Glomerular visceral epithelial cell (primary cell): ENCODE measurements at regions not wholly inside any gene's neighbourhood (a gene's known extent, or its start where the extent isn't known, plus 50 kb on each side); places are given as distances from the start of the nearest gene placed in this dataset.
A peak's percentile ranks its signal among the peaks of the same experiment; 100 is the strongest.

ENCODE experiments used
- DNase-seq: peaks from one replicate; pipeline ENCODE4 v3.0.0-alpha.2; 2016; ENCODE audit errors: extremely low spot score

- no peak for DNase-seq
These were observed 256.9 kb downstream of the GPATCH2 start for GRCh38 chr1:217373761-217374701.

GRCh38 chr1:217372049-217372970 lies 258.6 kb downstream of the GPATCH2 start:
- DNase-seq, result no peak

DNA sequence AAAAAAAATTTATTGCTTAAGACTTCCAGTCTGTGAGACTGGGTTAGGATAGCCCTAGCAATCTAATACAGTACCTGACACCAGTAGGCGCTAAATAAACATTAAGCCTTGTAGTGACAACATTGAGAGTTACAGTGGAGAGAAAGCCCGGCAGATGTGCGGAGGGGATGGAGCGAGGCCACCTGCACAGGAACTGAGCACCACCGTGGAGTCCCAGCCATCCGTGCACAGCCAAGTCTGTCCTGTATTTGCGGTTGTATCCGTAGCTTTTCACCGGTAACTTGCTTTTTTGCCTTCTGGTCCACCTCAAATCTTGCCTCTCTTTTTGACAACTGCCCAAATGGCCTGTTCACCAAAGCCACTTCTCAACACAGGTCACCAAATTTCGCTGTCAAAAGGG lies 260.1 kb downstream of the GPATCH2 start:
- DNase-seq, result no peak

- DNase-seq, result no peak
These were observed 260.8 kb downstream of the GPATCH2 start for GRCh38 chr1:217369996-217370551.

DNA sequence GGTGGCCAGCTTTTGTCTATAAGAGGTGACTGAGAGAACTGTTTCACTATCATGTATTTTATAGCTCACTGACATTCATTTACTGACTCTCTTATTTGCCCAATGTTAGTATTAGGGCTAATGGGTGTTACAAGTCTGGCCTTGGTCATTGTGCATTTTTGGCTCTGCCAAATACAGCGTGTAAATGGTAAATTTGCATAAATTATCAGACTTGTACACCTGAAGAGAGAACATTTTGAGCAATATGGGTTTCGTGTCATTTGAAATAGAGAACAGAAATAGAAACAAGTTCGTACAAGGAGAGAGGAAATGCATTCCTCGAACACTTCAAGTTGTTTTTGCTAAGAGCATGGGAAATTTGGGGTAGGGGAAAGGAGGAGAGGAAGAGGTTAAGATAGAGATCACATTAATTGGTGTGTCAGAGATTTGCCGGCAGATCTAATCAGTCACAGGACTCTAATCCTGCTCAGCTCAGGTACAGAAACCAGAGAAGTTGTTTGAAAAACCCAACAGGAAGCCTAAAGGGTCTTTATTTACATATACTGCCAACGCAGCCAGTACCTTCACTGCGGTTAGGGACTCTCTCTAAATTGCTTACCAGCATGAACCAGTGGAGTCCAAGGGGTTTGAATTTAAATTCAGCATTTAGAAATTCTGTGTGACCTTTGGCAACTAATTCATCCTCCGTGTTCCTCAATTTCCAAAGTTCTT lies 261.5 kb downstream of the GPATCH2 start:
- no peak for DNase-seq

DNA sequence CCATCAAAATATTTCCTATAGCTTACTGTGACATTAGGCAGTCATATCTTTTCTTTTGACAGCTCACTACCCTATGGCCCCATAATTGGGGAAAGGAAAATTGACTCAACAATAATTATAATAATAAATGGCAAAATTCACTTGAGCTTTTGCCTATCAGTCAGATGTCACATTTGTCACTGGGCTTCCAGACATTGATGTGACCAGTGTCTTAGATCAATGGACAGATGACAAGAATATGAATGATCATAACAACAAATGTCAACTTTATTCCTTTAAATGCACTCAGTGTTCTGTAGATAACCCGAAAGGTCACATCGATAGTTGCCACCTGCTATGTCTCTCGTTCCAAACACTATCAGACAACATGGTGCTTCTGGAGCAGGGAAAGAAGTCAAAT lies 266.7 kb downstream of the GPATCH2 start:
- DNase-seq, result no peak

GRCh38 chr1:217363319-217363718 lies 267.6 kb downstream of the GPATCH2 start:
- no peak for DNase-seq

GRCh38 chr1:217360510-217360909 lies 270.4 kb downstream of the GPATCH2 start:
- DNase-seq, result no peak

DNA sequence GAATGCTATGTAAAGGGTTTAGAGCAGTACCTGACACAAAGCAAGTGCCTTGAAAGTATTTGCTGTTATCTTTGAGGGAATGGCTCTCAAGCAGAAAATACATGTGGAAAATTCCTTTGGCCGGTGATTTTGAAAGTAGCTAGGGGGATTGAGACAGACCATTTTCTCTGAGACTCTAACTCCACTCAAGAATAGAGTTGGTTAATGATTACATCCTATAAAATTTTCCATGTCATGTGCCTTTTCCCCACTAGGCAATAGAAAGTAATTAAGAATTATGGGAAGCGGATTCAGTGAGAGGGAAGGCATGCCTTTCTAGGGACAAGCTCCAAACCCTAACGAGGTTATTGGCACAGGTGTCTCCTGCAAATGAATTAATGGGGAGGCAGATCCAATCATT lies 276.0 kb downstream of the GPATCH2 start:
- no peak for DNase-seq

GRCh38 chr1:217348960-217349664 lies 281.8 kb downstream of the GPATCH2 start:
- DNase-seq, result no peak

DNA sequence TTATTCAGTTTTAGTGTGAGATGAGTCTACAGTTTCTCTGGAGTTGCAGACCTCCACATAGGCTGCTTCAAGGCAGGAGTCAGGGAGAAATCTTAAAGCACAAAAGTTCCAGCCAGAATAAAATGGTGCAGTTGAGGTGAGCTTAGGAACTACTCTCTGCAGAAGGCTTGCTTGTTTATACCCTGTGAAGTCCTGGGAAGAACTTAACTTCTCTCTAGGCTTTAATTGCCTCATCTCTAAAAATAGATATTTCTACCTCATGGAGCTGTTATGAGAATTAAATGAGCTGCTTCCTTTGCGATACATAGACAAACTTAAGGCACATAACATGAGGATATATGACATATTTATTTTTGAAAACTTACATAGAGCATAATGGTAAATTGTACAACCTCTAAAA lies 286.2 kb downstream of the GPATCH2 start:
- no peak for DNase-seq

- DNase-seq, result no peak
These were observed 287.0 kb downstream of the GPATCH2 start for GRCh38 chr1:217343907-217344306.

- DNase-seq, result no peak
These were observed 288.8 kb downstream of the GPATCH2 start for GRCh38 chr1:217342105-217342504.

DNA sequence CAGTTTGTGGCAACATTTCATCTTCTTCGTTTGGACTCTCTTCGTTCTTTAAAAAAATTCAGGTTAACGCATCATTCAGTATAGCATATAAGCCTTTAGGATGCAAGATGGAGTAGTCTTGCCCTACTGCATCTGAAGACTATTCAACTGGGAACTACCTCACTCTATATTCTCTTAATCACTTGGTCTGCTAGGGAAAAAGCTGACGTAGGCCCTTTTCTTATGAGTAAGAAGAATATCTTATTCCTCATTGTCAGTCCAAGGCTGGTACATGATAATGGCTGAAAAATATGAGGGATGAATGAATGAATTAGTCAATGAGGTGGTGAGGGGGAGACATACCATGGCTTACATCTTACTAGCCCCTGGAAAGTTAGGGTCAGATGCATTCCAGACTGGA lies 294.2 kb downstream of the GPATCH2 start:
- no peak for DNase-seq

- DNase-seq, result peak; percentile 25
These were observed 297.0 kb downstream of the GPATCH2 start for GRCh38 chr1:217333939-217334338.

- DNase-seq, result no peak
These were observed 298.3 kb downstream of the GPATCH2 start for GRCh38 chr1:217332431-217333065.

- no peak for DNase-seq
These were observed 299.2 kb downstream of the GPATCH2 start for GRCh38 chr1:217331698-217332097.

DNA sequence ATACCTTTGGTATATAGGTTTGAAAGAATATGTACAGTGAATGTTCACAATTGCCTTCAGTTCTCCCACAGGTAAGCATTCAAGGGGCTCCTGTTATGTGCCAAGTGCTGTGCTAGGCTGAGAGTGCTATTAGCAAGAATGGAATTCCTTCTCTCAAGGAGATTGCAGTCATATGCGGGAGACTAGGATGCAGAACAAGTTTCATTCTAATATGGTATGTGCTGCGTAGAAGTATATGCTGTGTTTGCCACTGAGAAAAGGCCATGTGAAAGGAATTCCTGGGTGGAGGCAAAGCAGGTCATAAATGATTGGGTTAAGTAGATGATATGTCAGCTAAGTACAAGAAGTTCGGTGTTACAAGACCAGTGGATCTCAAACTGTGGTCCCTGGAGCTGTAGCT lies 303.0 kb downstream of the GPATCH2 start:
- DNase-seq, result no peak

DNA sequence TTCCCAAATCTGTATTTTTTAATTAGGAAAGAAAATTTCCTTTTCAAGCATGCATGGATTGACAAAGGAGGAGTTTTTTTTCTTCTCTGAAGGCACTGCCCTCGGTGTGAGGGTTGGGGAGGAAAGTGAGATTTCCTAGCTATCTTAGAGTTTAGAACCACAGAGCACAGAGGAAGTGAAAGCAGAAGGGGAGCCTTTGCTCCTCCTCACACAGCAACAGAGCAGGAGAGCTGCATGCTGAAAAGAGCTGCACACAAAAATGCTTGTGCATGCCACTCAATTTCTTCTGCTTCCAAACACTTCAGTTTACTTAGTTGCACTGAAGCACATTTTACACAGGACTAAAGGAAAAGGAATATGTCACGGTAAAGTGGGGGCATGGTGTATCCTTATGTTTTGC lies 308.1 kb downstream of the GPATCH2 start:
- DNase-seq, result no peak

- DNase-seq, result no peak
These were observed 315.5 kb downstream of the GPATCH2 start for GRCh38 chr1:217315346-217315745.

DNA sequence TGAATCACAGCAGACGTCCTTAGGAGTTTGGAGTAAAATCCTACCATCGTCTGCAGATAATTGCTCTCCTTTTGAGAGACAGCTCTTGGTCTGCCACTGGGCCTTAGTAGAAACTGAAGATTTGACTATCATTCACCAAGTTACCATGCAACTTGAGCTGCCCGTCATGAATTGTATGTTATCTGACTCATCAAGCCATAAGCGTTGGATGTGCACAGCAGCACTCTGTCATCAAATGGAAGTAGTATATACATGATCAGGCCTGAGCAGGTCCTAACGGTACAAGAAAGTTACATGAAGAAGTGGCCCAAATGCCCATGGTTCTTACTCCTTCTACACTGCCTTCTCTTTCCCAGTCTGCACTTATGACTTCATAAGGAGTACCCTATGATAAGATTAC lies 317.8 kb downstream of the GPATCH2 start:
- DNase-seq, result no peak
